ENCODE measurements at regions not wholly inside any gene's neighbourhood (a gene's known extent, or its start where the extent isn't known, plus 50 kb on each side); places are given as distances from the start of the nearest gene placed in this dataset.

- TF ChIP-seq CTCF (IDR thresholded peaks at IDR 0.05; ENCODE audit: low read length): no peak
- TF ChIP-seq EZH2 (IDR thresholded peaks at IDR 0.05; ENCODE audit: borderline replicate concordance, low read length): no peak
Observed at GRCh38 chr10:78426181-78426580, 392.5 kb downstream of the RPS24 start.
